Fibroblast of skin of right quadriceps (primary cell): ENCODE measurements at regions not wholly inside any gene's neighbourhood (a gene's known extent, or its start where the extent isn't known, plus 50 kb on each side); places are given as distances from the start of the nearest gene placed in this dataset.

Experiments
- DNase-seq: peaks from one replicate; pipeline ENCODE4 v3.0.0-alpha.2; 2013

DNA sequence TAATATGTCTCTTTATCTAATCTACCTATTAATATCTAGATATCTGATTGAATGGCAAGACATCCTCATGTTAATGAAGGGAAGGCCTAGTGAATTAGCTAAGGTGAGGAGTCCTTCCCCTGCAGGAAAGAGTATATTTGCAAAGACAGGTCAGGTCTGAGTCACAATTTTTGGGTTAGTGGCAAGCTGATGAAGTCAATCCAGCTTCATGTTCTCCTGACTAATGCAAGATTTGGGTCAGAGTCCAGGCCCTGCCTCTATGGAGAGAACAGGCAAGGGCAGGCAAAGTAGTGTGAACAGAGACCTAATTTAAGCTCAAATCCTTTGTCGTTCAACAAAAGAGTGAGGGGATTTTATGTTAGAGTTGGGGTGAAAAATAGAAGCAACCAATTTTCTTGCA lies 496.7 kb downstream of the BMP2 start:
- no peak for DNase-seq

DNA sequence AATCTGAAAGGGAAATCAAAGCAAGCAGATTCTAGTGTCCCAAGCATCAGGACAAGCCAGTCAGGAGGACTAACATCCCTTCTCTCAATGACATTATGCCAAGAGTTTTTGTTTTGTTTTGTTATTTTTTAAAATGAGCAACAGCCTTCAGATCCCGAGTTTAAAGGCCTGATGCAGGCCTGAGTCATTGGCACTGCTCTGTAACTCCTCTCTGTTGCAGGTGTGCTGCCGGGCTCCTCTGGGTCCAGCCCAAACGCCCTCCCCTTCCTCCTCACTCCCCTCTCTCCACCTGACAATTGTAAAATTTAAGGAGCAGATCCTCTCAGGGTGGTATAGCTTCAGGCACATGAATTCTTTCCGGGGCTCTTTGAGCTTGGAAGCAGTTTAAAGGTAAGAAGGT lies 502.0 kb downstream of the BMP2 start:
- no peak for DNase-seq

DNA sequence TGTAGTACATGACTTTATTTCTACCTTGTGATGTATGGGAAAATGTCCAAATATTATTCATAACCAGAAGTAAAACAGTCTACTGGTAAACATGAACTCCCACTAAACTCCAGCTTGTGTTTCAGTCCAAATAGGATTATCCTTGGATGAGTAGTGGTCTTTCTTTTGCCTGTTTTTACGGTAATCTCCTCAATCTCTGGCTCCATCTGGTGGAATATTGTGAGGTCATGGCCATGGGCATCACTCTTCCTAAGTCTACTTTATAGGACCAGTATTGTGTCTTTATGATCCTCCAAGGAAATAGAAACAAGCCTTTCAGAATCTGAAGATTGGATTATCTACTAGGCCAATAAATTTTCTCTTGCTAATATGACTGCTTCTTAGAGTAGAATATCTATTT lies 505.0 kb downstream of the BMP2 start:
- no peak for DNase-seq

DNA sequence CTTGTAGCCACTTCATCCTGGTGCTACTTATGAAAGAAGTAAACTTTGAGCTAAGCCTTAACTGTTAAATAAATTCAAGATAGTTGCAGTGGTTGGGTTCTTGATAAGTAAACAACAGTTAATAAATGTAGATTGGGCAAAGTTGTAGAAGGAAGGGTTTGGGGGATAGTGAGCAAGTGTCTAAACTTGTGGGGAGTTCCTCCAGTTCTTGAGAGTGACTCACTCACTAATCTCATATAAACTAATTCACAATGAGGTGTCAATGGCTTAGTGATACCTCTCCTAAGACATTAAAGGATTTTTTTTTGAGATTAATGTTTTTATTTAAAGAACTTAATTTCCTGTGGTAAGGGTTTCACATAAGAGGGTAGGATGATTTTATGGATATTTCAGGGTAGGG lies 507.4 kb downstream of the BMP2 start:
- DNase-seq = no peak

DNA sequence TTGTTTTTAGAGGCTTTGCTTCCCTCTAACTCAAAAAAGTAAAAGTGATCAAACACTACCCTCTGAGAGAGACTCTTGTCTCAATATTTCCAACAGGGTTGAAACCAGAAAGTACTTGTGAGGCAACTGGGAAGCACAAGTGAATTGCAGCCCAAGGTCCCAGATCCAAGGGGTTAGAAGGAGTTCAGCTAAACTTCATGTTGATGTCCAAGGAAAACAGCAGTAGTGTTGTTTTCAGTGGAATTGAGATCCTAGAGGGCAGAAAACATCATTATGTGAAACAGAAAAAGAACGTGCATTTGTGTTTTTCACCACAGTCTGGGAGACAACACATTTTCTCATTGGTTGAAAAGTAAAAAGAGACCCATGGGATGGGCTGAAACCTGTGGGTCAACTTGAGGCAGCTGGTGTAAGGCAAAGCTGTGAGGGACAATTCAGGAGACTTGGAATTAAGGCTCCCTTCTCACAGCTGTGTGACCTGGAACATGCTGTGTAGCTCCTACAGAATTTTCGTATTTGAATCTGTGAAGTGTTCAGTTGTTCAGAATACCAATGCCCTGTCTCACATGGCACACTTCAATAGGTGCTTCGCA lies 508.3 kb downstream of the BMP2 start:
- no peak for DNase-seq

DNA sequence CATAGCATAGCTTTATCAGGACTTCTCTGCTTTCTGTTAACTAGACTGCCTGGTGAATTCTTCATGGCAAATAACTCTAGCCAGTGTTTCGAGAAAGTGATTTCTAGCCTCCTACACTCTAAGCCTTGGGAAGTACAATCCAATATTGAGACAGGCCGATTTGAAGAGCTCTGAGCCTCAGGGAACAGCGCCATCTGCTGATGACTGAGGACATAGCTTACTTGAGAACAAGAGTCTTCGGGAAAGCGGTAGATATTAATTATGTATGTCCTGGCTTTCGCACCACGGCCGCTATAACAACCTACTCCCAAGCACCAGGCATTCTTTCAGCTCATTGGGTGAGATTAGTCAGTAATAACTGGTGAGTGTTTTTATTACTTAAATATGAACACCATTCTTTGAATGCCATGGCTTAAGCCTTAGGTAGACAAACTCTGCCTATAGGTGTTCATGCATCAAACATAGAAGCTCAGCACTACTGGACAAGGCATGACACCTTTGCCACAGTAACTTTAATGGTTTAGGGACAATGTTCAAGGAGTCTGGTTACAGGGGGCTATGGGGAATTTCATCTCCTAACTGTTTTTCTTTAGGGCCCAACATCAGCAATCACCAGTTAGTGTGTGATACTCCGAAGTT lies 518.6 kb downstream of the BMP2 start:
- peak; percentile 75 for DNase-seq

DNA sequence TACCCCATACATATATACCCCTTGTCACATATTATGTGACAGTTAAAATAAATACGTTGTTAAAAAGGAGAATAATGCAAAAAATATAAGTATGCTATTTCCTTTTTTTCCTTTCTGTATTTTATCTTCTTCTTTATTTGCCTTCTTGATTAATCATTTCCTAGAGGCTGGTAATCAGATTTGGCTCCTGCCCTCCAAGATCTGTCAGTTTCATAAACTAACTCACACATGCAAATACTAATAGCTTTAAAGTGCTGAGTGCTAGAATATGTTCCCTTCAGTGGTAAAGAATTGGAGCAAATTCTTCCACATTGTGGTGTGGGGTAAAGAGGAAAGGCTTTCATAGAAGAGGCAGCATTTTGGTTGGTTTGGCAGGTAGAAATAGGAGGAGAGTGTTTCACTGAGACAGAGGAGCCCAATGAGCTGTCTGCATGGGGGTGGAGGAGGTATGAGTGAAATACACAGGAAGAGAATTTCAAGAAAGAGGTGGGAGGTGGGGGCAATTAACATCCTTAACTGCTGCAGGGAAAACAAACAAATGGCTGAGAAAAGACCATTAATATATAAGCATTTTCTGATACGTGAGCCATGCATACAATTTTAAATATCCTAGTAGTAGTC lies 523.9 kb downstream of the BMP2 start:
- no peak for DNase-seq

DNA sequence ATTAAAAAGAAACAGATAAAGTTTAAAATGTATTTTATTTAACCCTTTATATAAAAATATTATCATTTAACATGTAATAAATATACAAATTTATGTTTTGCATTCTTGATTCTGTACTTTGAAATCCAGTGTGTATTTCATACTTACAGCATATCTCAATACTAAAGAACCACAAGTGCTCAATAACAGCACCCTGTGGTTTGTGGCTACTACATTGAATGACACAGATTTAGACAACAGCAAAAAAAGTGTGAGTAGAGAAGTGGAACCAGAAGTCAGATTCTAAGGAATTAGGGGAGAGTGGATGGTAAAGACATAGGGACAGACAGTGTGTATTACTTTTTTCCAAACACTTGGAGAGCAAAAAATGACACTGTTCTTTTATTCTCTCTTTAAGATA lies 524.5 kb downstream of the BMP2 start:
- no peak for DNase-seq

DNA sequence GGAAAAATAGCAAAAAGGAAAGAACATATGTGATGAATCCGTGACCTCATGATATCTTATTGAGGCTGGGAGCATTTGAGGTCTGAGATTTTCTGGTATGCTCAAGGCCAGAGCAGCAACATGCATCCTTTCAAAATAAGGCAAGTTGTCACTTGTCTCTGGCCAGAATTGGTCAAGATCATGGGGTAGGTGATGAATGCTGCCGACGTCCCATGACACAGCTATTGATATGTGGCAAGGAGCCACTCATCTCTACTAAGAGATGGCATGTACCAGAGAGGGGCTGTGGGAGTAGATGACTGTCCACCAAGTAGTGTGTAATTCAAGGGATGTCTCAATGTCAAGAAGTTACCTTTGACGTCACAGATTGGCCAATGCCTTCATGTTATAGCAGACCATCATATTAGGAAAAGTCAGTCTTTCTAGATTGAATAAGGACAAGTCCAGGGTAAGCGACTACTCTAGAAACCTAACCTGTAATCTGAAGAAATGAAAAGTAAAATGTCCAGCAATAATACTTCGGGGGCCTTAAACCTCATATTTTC lies 527.4 kb downstream of the BMP2 start:
- no peak for DNase-seq

DNA sequence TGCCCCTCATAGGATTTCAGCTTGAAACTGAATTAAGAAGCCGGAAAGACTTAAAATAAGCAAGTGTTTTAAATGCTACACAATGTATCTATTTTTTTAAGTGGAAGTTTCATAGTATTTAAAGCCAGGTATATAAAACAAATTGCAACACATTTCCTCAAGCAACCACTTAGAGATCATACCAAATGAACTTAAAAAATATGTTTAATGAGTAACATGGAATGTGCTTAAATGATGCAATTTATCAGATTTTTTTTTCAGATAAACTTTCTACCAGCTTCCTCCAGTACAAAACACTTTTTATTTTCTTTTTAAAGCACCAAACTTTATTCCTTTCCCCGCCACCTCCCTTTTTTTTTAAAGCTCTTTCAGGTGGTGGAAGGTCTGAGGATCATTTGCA lies 534.3 kb downstream of the BMP2 start:
- no peak for DNase-seq

DNA sequence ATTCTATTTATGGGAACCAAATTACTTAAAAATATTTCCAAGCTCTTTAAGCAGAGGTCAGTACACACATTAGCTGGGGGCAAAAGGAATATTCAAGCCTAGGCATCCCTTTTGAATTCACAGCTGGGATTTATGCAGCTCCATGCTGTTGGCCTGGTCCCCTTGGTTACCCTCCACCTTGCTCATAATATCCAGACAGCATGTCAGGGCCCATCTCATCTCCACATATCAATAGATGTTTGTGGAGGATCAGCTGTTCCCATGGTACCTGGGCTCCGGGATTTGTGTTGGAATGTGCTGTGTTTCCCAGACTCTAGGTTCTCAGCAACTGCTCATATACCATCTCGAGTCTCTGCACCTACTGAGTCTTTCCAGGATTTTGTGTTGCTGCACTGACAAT lies 534.8 kb downstream of the BMP2 start:
- no peak for DNase-seq

DNA sequence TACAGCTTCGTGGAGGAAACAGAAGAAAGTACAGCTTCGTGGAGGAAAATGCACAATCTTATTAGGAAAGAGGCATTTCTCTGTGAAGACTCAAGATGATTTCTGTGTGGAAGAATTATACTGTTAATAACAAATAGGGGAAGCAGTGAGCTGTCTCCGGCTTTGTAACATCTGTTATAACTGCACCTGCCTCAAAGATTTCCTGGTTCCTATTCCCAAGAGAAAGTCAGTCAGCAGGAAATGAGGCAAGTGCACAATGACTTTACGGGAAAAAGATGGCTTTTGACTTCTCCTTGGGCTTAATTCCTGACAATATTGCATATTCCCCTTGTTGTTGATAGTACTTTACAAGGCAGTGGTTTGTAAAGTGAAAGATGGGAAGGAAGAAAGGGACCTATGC lies 538.5 kb downstream of the BMP2 start:
- DNase-seq = no peak

DNA sequence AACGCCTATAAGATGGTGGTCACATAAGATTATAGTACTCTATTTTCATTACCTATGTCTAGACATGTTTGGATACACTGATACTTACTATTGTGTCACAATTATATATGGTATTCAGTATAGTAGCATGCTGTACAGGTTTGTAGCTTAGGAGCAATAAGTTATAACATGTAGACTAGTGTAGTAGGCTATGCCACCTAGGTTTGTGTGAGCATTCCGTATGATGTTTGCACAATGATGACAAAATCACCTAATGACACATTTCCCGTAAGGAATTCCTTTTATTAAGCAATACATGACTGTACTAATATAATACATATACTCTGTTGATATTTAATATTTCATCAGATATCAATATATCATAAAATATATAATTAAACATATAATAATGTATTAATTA lies 540.7 kb downstream of the BMP2 start:
- no peak for DNase-seq

DNA sequence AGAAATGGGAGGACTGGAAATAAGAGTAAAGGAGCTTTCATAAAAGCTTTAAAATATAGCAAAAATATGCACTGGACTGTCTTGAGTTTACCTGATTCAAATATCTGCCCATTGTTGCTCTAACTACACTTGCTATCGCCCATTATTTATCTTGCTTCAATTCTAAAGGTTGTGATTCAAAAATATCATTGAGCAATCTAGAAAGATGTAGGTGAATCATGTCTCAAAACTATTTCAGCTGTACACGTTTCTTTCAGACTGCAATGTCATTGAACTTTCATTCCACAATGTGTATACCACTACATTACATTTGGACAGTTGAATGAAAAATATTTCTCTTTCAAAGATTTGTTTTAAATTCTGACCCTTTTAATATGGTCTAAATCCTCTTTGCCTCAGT lies 545.6 kb downstream of the BMP2 start:
- DNase-seq = no peak

DNA sequence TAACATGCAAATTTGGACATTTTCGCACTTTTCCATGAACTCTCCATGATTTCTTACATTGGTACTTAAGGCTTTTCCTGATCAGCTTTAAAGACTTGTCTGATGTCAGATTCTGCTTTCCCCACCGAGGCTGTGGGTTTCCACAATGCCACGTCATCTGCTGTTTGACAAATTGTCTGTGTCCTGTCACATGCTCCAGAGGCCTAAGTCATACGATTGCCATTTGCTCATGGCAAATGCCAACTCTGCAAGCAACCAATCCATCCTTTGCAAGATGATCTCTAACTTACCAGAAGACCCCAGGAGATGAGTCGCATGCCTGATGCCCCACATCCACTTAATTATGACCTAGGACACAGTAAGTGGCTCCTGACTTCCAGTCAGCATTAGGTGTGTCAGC lies 556.5 kb downstream of the BMP2 start:
- no peak for DNase-seq

DNA sequence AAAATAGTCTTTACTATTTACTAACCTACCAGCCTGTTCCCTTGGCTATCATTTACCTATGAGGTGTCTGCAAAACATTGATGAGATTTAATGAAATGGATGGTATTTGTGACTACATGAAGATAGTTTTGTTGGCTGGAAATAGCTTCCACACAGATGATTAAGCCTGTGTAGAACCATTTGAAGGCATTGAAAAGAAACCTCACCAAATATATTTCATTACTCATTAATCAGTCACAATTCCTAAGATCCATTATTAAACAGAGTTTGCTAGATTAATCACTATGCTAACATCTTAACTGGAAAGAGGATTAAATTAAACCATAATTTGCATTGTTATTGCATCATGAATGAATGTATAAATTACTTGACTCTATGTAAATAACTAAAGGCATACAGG lies 560.3 kb downstream of the BMP2 start:
- DNase-seq = no peak

DNA sequence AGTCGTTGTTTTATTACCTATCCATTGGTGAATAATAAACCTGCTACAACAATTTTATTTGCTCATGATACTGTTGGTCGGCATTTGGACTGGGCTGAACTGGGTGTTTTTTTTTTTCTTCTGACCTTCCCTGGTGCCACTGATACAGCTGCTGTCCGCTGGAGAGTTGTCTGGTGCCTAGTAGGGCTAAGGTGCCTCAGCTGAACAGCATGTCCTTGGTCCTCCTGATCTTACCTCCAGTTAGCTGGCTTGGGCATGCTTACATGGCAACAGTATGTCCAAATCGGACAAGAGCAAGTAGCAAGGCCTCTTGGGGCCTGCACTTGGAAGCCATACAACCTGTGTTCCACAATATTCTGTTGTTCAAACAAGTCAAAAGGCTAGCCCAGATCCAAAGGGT lies 563.4 kb downstream of the BMP2 start:
- no peak for DNase-seq

DNA sequence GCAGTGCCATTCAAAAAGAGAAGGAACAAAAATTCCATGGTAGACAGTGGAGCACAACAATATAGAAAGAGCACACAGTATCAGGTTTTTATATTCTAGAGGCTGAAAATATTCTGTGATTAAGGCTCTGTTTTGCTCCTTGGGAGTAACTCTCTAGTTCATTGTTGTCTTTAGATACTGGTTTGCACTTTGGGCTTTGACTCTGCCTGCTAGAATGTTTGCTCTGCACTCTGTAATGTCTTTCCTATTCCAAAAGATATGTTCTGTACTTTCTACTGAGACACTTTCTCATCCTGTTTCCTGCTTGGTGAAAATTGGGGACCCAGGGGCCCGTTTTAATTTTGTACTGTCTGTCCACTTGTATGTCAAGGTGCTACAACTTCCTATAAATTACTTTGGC lies 564.7 kb downstream of the BMP2 start:
- DNase-seq = no peak

DNA sequence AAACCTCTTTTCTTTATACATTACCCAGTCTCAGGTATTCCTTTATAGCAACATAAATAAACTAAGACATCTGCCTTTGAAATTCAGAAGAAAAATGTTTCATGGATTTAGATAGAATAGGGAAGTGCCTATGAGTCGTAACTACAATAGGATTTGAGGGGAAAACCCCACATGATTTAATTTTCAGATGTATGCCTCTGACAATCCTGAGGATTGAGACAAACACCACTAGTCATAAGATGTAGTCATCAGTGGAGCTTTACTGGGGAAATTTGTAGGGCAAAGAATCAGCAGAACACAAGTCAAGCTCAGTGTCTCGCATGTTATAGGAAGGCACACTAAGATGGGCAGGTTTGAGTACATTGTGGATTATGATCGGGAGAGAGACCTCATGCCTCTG lies 566.4 kb downstream of the BMP2 start:
- peak; percentile 1 for DNase-seq

DNA sequence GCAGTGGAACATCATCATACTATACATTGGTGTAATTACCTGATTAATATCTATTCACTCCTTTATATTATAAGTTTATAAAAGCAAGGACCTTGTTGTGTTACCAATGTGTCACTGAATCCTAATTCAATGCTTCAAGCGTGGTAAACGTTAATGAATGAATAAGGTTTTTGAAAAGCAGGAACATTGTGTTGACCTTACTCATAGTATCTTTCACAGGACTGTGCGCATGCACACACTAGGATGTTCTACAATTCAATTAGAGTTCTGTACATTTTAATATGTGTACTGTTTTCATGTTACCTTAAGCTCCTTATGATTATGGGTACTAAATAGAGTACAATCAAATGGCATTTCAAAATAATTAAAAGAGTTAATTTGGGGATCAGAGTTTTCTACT lies 578.5 kb downstream of the BMP2 start:
- DNase-seq = no peak

DNA sequence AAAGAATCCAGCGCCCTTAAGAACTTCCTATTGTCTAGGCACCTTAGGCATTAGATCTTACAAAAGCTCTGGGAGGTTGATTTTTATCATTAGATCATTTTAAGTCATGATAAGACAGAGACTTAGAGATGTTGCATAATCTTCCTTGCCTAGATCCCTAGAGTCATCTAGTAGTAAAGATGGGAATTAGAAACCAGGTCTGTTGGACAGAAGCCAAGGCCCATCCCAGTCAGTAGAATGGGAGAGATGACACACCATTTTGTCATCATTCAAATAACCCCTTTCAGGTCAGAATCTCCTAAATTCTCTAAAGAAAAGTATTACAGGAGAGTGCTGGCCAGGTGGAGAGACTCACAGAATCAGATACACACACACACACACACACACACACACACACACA lies 579.1 kb downstream of the BMP2 start:
- DNase-seq = peak; percentile 15

DNA sequence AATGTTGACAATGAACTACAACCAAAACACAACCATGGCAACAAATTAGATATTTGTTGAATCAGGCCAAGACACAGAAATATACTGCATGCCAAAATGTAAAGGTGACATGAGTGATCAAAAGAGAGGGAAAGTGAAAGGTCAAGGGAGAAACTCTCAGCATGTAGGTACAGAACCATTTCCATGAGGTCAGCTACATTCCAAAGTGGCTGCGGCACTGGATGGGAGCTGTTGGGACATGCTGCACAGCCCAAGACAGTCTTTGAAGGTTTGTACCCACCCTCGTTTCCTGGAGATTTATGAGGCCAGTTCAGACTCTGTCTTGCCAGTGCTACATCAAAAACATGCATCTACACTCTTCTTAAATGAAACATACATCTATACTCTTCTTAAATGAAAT lies 579.9 kb downstream of the BMP2 start:
- DNase-seq = no peak

DNA sequence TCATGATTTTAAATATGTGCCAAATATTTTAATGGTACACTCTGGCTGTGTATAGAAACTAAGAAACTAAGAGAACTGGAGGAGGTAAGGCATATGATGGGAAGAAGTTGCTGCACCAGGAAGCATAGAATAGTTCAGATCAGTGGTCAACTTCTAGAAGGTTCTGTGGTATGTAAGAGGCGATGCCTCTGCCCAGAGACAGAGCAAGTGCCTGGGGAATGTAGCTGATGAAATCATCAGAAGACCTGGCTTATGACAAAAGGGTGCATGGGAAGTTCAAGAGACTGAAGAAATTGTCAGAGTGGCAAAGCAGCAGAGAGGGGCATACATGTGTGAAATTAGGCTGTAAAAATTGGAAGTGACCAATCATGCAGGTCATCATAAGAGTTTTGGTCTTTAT lies 580.8 kb downstream of the BMP2 start:
- no peak for DNase-seq

DNA sequence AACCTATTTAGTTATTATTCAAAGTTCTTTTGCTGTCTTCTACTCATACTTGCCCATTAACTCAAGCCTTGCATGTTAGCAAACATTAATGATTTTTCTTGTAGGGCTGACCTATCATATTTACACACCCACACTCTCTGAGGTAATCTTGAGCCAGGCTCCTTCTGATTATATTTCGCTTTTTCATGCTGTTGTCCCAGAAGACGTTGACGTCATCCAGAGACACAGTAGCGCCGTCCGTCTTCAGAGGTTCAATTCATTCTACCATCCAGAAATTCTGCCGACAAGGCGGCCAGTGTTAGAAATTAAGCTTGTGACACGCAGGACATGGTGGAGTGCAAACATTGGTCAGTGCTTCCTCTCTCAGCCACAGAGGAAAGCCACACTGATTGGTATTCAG lies 584.7 kb downstream of the BMP2 start:
- DNase-seq = no peak

DNA sequence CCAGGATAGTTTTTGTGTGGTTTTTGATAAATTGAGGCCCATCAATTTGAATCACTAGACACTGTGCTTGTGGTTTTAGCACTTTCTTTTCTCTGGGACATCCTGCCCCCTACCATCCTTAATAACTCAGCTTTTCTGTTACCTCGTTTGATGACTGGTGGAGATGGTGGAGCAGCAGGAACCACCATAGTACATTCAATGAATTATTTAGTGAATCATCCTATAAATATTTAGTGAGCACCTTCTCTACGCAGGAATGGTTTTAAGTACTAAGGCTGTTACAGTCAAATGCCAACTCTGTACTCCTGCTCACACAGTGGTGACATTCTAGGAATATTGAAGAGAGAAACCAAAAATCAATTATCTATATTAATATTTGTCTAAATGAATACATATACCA lies 585.2 kb downstream of the HAO1 start:
- no peak for DNase-seq
